ENCODE measurements at regions not wholly inside any gene's neighbourhood (a gene's known extent, or its start where the extent isn't known, plus 50 kb on each side); places are given as distances from the start of the nearest gene placed in this dataset.

DNA sequence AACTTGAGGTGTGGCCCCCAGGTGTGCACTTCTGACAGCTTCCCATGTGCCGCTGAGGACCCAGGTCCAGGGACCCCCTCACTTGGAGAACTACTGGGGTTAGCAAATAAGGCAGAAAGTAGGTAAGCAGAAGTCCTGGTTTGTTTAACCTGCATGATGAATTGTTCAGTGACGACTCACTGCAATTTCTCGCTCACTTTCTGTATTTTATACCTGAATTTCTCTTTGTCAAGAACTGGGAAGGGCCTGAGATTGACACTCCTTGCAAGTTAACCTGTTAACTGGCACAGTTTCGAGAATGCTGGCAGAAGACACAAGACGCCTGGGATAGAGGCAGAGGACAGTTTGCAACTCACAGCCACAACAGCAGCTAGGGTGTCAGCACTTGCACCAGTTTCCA is 164.5 kb upstream of the NCK2 start:
- Histone ChIP-seq H3K27me3 (ENCODE audit: low read depth) (peaks cover 3% of the 10 kb centered on the region), H3K27ac (replicated peaks) (no peak overlapping the region), H3K36me3 (no peaks in the 10 kb centered on the region), H3K9me3 (replicated peaks) (no peaks in the 10 kb centered on the region), H3K4me3 (no peak overlapping the region), H3K4me1 (peaks cover 18% of the 10 kb centered on the region)
- intact Hi-C loops (cut with micrococcal nuclease), result no loop called here
- DNase-seq, result no peak
- TF ChIP-seq, protein P1, sequence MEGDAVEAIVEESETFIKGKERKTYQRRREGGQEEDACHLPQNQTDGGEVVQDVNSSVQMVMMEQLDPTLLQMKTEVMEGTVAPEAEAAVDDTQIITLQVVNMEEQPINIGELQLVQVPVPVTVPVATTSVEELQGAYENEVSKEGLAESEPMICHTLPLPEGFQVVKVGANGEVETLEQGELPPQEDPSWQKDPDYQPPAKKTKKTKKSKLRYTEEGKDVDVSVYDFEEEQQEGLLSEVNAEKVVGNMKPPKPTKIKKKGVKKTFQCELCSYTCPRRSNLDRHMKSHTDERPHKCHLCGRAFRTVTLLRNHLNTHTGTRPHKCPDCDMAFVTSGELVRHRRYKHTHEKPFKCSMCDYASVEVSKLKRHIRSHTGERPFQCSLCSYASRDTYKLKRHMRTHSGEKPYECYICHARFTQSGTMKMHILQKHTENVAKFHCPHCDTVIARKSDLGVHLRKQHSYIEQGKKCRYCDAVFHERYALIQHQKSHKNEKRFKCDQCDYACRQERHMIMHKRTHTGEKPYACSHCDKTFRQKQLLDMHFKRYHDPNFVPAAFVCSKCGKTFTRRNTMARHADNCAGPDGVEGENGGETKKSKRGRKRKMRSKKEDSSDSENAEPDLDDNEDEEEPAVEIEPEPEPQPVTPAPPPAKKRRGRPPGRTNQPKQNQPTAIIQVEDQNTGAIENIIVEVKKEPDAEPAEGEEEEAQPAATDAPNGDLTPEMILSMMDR (IDR thresholded peaks at IDR 0.05; ENCODE audit: borderline replicate concordance), result no peak

DNA sequence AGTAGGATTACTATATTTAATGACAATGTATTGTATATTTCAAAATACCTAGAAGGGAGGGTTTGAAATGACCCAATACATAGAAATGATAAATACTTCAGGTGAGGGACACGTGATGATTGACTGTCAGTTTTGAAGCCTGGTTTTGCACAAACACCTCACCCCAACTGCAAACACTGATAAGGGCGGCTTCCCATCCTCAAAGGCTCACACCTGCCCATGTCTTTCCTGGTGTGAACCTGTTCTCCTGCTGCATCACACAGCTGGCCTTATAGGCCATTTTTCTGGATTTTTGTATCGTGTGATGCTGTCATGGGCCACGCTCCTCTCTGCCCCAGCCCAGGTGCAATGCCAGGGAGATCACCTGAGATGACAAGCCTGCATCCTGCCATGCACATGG is 166.5 kb upstream of the NCK2 start:
- peaks cover 5% of the 10 kb centered on the region for H3K27me3 ChIP-seq (ENCODE audit: low read depth)
- H3K4me1 ChIP-seq, result peaks cover 18% of the 10 kb centered on the region
- no peak overlapping the region for H3K27ac ChIP-seq (replicated peaks)
- no peaks in the 10 kb centered on the region for H3K9me3 ChIP-seq (replicated peaks)
- intact Hi-C loops (cut with micrococcal nuclease), result loop anchor here (5.0 kb wide), 1 partner anchor 509 kb away; no protein-coding TSS in a partner anchor
- TF ChIP-seq, protein P1 (IDR thresholded peaks at IDR 0.05; ENCODE audit: borderline replicate concordance), result no peak
- H3K36me3 ChIP-seq, result no peaks in the 10 kb centered on the region
- no peak for DNase-seq
- H3K4me3 ChIP-seq, result no peak overlapping the region

DNA sequence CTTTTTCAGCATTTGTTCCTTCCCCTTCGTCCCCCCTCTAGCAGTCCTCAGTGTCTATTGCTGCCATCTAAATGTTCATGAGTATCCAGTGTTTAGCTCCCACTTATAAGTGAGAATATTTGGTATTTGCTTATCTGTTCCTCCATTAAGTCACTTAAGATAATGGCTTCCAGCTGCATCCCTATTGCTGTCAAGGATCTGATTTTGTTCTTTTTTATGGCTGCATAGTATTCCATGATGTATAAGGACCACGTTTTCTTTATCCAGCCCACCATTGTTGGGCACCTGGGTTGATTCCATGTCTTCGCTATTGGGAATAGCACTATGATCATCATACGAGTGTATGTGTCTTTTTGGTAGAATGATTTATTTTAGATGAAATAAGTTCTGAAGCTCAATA is 166.9 kb upstream of the NCK2 start:
- no peak for DNase-seq
- Histone ChIP-seq H3K27me3 (ENCODE audit: low read depth) (peaks cover 5% of the 10 kb centered on the region), H3K4me1 (peaks cover 18% of the 10 kb centered on the region), H3K9me3 (replicated peaks) (no peaks in the 10 kb centered on the region), H3K4me3 (no peak overlapping the region), H3K36me3 (no peaks in the 10 kb centered on the region), H3K27ac (replicated peaks) (no peak overlapping the region)
- TF ChIP-seq, protein P1 (IDR thresholded peaks at IDR 0.05; ENCODE audit: borderline replicate concordance), result no peak
- intact Hi-C loops (cut with micrococcal nuclease), result loop anchor here (5.0 kb wide), 1 partner anchor 510 kb away; no protein-coding TSS in a partner anchor

DNA sequence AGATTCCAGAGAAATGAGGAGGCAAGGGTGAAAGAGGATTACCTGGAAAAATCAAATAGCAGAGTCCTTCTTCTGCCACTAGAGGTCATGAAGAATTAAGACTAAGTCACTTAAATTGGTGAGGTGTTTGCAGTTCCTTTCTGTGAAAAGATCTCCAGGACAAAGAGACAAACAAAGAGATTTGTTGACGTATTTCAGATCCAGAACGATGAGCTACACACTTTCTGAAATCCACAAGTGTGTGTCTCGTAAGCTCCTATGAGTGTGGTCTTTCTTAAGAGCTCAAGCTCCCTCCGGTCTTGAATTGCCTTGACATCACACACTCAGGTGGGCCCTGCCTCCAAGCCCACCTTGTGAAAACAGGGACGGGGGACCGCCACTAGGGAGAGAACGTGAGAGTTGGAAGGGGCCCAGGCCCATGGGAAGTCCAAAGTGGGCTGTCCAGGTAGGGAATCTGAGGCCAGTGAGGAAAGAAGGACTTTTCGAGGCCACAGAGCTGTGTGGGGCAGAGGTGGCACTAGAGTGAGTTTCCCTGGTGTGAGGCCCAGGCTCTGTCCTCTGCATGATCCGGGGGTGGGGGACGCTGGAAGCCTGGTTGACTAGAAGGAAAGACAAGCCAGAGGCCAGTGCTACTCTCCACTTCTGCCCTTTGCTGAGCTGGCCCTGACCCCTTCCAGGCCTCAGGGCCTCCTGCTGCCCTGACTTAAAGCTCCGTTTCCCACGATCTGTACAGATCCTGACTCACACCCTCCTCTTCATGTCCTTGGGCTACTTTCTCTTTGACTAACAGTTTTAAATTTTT is 168.1 kb upstream of the NCK2 start:
- H3K27ac ChIP-seq (replicated peaks), result peak overlapping the region; percentile 47
- DNase-seq, result no peak

DNA sequence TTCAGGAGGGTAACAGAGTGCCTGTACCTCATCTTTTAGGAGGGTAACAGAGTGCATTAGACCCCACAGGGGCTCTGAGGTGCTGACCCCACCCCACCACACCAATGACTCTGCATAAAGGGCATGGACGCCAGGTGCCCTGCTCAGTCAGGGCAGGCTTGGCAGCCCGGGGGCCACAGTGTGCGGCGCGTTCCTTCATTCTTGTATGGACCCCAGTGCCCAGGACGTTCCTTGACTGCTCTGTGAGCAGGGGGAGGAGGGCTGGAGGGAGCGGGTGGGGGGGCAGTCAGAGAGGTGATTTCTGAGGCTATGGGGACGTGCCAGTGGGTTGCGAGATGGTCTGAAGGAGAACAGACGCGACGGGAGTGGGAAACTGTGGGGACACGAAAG is 168.7 kb upstream of the NCK2 start:
- Histone ChIP-seq H3K27ac (replicated peaks) (peak overlapping the region; percentile 47), H3K36me3 (no peaks in the 10 kb centered on the region), H3K9me3 (replicated peaks) (no peaks in the 10 kb centered on the region), H3K4me1 (peaks cover 18% of the 10 kb centered on the region), H3K27me3 (ENCODE audit: low read depth) (peaks cover 5% of the 10 kb centered on the region), H3K4me3 (no peak overlapping the region)
- TF ChIP-seq, protein P1 (IDR thresholded peaks at IDR 0.05; ENCODE audit: borderline replicate concordance), result no peak
- no peak for DNase-seq
- intact Hi-C loops (cut with micrococcal nuclease), result loop anchor here (5.0 kb wide), 1 partner anchor 511 kb away; no protein-coding TSS in a partner anchor

More for the DNA sequence above, 168.1 kb upstream of the NCK2 start:
- H3K36me3 ChIP-seq, result no peaks in the 10 kb centered on the region
- peaks cover 5% of the 10 kb centered on the region for H3K27me3 ChIP-seq (ENCODE audit: low read depth)
- H3K4me1 ChIP-seq, result peaks cover 18% of the 10 kb centered on the region
- H3K9me3 ChIP-seq (replicated peaks), result no peaks in the 10 kb centered on the region
- no peak overlapping the region for H3K4me3 ChIP-seq
- intact Hi-C loops (cut with micrococcal nuclease), result loop anchor here (5.0 kb wide), 1 partner anchor 511 kb away; no protein-coding TSS in a partner anchor
- TF ChIP-seq, protein P1 (IDR thresholded peaks at IDR 0.05; ENCODE audit: borderline replicate concordance), result peak; percentile 76
